ENCODE measurements at regions not wholly inside any gene's neighbourhood (a gene's known extent, or its start where the extent isn't known, plus 50 kb on each side); places are given as distances from the start of the nearest gene placed in this dataset.

GRCh38 chr1:63124666-63125191 lies 197.6 kb upstream of the FOXD3 start:
- no peaks in the 10 kb centered on the region for H3K36me3 Mint-ChIP-seq (ENCODE audit: low read depth)
- H3K4me3 Mint-ChIP-seq: no peak overlapping the region
- no peaks in the 10 kb centered on the region for H3K9me3 Mint-ChIP-seq
- ChIA-PET POLR2A (no interaction called here), CTCF (no interaction called here)
- no peak for DNase-seq
- no peaks in the 10 kb centered on the region for H3K4me1 Mint-ChIP-seq
- intact Hi-C loops (cut with micrococcal nuclease): no loop called here
- ATAC-seq (ENCODE audit: low read depth): no peak
- no peak overlapping the region for H3K27ac Mint-ChIP-seq
- peaks cover 5% of the 10 kb centered on the region for H3K27me3 Mint-ChIP-seq
- TF ChIP-seq CTCF (IDR thresholded peaks at IDR 0.05): no peak

GRCh38 chr1:63126104-63126503 lies 196.3 kb upstream of the FOXD3 start:
- Mint-ChIP-seq H3K27ac (no peak overlapping the region), H3K27me3 (peaks cover 2% of the 10 kb centered on the region), H3K4me3 (no peak overlapping the region), H3K9me3 (no peaks in the 10 kb centered on the region), H3K4me1 (no peaks in the 10 kb centered on the region), H3K36me3 (ENCODE audit: low read depth) (no peaks in the 10 kb centered on the region)
- ChIA-PET POLR2A (no interaction called here), CTCF (no interaction called here)
- DNase-seq (no peak), ATAC-seq (ENCODE audit: low read depth) (no peak)
- intact Hi-C loops (cut with micrococcal nuclease): no loop called here
- TF ChIP-seq CTCF (IDR thresholded peaks at IDR 0.05): no peak

GRCh38 chr1:63127376-63127775 lies 195.0 kb upstream of the FOXD3 start:
- POLR2A ChIA-PET: no interaction called here
- peaks cover 7% of the 10 kb centered on the region for H3K27me3 Mint-ChIP-seq
- intact Hi-C loops (cut with micrococcal nuclease): no loop called here
- CTCF ChIA-PET: no interaction called here
- no peaks in the 10 kb centered on the region for H3K36me3 Mint-ChIP-seq (ENCODE audit: low read depth)
- H3K27ac Mint-ChIP-seq: no peak overlapping the region
- no peaks in the 10 kb centered on the region for H3K4me1 Mint-ChIP-seq
- no peak for DNase-seq
- no peaks in the 10 kb centered on the region for H3K9me3 Mint-ChIP-seq
- H3K4me3 Mint-ChIP-seq: no peak overlapping the region
- no peak for ATAC-seq (ENCODE audit: low read depth)
- TF ChIP-seq CTCF (IDR thresholded peaks at IDR 0.05): no peak

- DNase-seq: no peak
- intact Hi-C loops (cut with micrococcal nuclease): no loop called here
- no peaks in the 10 kb centered on the region for H3K9me3 Mint-ChIP-seq
- no peaks in the 10 kb centered on the region for H3K4me1 Mint-ChIP-seq
- CTCF ChIA-PET: no interaction called here
- no peak overlapping the region for H3K27ac Mint-ChIP-seq
- POLR2A ChIA-PET: no interaction called here
- ATAC-seq (ENCODE audit: low read depth): no peak
- no peak overlapping the region for H3K4me3 Mint-ChIP-seq
- H3K27me3 Mint-ChIP-seq: peaks cover 9% of the 10 kb centered on the region
- no peaks in the 10 kb centered on the region for H3K36me3 Mint-ChIP-seq (ENCODE audit: low read depth)
- no peak for TF ChIP-seq CTCF (IDR thresholded peaks at IDR 0.05)
These were observed 193.8 kb upstream of the FOXD3 start for GRCh38 chr1:63128556-63128955.

- peaks cover 9% of the 10 kb centered on the region for H3K27me3 Mint-ChIP-seq
- POLR2A ChIA-PET: no interaction called here
- H3K27ac Mint-ChIP-seq: no peak overlapping the region
These were observed 193.2 kb upstream of the FOXD3 start for GRCh38 chr1:63129184-63129583.

More at GRCh38 chr1:63129184-63129583, 193.2 kb upstream of the FOXD3 start:
- CTCF ChIA-PET: no interaction called here
- intact Hi-C loops (cut with micrococcal nuclease): no loop called here
- no peak for TF ChIP-seq CTCF (IDR thresholded peaks at IDR 0.05)
- DNase-seq: no peak
- H3K9me3 Mint-ChIP-seq: no peaks in the 10 kb centered on the region
- no peak overlapping the region for H3K4me3 Mint-ChIP-seq
- ATAC-seq (ENCODE audit: low read depth): no peak
- H3K36me3 Mint-ChIP-seq (ENCODE audit: low read depth): no peaks in the 10 kb centered on the region
- no peaks in the 10 kb centered on the region for H3K4me1 Mint-ChIP-seq
